Ramos (cell line): ENCODE measurements at regions not wholly inside any gene's neighbourhood (a gene's known extent, or its start where the extent isn't known, plus 50 kb on each side); places are given as distances from the start of the nearest gene placed in this dataset.
"Not testable (repeated sequence)": the region's sequence is repeated elsewhere in the genome, so short reads cannot be mapped to it uniquely, and the experiment has no call there.

Experiments used
- in situ Hi-C: fragments of 300-500 bp; cut with MboI; formaldehyde crosslinking; loops from one replicate; pipeline ENCODE4 v1.14.3; 2022; ENCODE audit warnings: low sequenced_read_pairs; ENCODE audit not compliant: unreplicated experiment

- in situ Hi-C loops: no loop called here
Observed at GRCh38 chr5:1657161-1657741, 133.5 kb upstream of the LPCAT1 start.

GRCh38 chr5:1656271-1656975 lies 132.7 kb upstream of the LPCAT1 start:
- in situ Hi-C loops: no loop called here

GRCh38 chr5:1655496-1656270 lies 131.9 kb upstream of the LPCAT1 start:
- in situ Hi-C loops: no loop called here

- in situ Hi-C loops: no loop called here
Observed at GRCh38 chr5:1654786-1655495, 131.2 kb upstream of the LPCAT1 start.

GRCh38 chr5:1653698-1654651 lies 130.2 kb upstream of the LPCAT1 start:
- in situ Hi-C loops: not testable (repeated sequence)

GRCh38 chr5:1652873-1653697 lies 129.3 kb upstream of the LPCAT1 start:
- in situ Hi-C loops: no loop called here

GRCh38 chr5:1651971-1652872 lies 128.5 kb upstream of the LPCAT1 start:
- in situ Hi-C loops: no loop called here

GRCh38 chr5:1651250-1651649 lies 127.5 kb upstream of the LPCAT1 start:
- in situ Hi-C loops: no loop called here

GRCh38 chr5:1649554-1649953 lies 125.8 kb upstream of the LPCAT1 start:
- in situ Hi-C loops: no loop called here

- in situ Hi-C loops: no loop called here
Observed at GRCh38 chr5:1648806-1649205, 125.0 kb upstream of the LPCAT1 start.

GRCh38 chr5:1647580-1647979 lies 123.8 kb upstream of the LPCAT1 start:
- in situ Hi-C loops: no loop called here

- in situ Hi-C loops: loop anchor here (5.0 kb wide), 1 partner anchor 478 kb away; no protein-coding TSS in a partner anchor
Observed at GRCh38 chr5:1644810-1645571, 121.2 kb upstream of the LPCAT1 start.

- in situ Hi-C loops: loop anchor here (5.0 kb wide), 1 partner anchor 477 kb away; no protein-coding TSS in a partner anchor
Observed at GRCh38 chr5:1644393-1644809, 120.6 kb upstream of the LPCAT1 start.

GRCh38 chr5:1643651-1644392 lies 120.1 kb upstream of the LPCAT1 start:
- in situ Hi-C loops: loop anchor here (5.0 kb wide), 1 partner anchor 477 kb away; no protein-coding TSS in a partner anchor

- in situ Hi-C loops: loop anchor here (5.0 kb wide), 1 partner anchor 475 kb away; no protein-coding TSS in a partner anchor
Observed at GRCh38 chr5:1642621-1643061, 118.9 kb upstream of the LPCAT1 start.

- in situ Hi-C loops: loop anchor here (5.0 kb wide), 1 partner anchor 475 kb away; no protein-coding TSS in a partner anchor
Observed at GRCh38 chr5:1642221-1642620, 118.5 kb upstream of the LPCAT1 start.
